Spleen (tissue), 7 donors: ENCODE measurements at regions not wholly inside any gene's neighbourhood (a gene's known extent, or its start where the extent isn't known, plus 50 kb on each side); places are given as distances from the start of the nearest gene placed in this dataset.

ENCODE experiments used
- CTCF ChIP-seq, 11 experiments: fragments of 200-600 bp in 7 of 11; fragments of 450-650 bp in 4 of 11; sonication (generic) in 4 of 11; IDR thresholded peaks in 8 of 11; conservative IDR thresholded peaks in 3 of 11; 1 replicate in 7 of 11; 2 replicates in 4 of 11; pipeline versions ENCODE4 v1.4.0 to v1.8.0; 2016 to 2021; ENCODE audit warnings: antibody characterized with exemption in 11 of 11, inconsistent platforms in 4 of 11, mild to moderate bottlenecking in 1 of 11
- POLR2A ChIP-seq, 3 donors: fragments of 450-650 bp; IDR thresholded peaks; one replicate each; pipeline ENCODE4 v1.5.1; 2017; ENCODE audit warnings: antibody characterized with exemption in 3 of 3, mild to moderate bottlenecking in 1 of 3
- POLR2AphosphoS5 ChIP-seq, 3 donors: sonication (generic); formaldehyde crosslinking; IDR thresholded peaks; one replicate each; pipeline ENCODE4 v1.5.1; 2017; ENCODE audit warnings: antibody characterized with exemption in 3 of 3
- donor health status: DM: no; HTN: no; CAD: no; lungs with moderate emphysema.
- donor health status: DM: no; HTN: no; CAD: no.
- donor health status: DM: no; HTN: no; CAD: no.

- TF ChIP-seq CTCF (IDR thresholded peaks at IDR 0.05 in 8 of 11, conservative IDR thresholded peaks at IDR 0.05 in 3 of 11) (no peak), POLR2A (IDR thresholded peaks at IDR 0.05) (no peak), POLR2AphosphoS5 (IDR thresholded peaks at IDR 0.05) (no peak)
These were observed 124.6 kb downstream of the AXIN2 start for GRCh38 chr17:65436871-65437270.
